GM23338 (cell line): ENCODE measurements at regions not wholly inside any gene's neighbourhood (a gene's known extent, or its start where the extent isn't known, plus 50 kb on each side); places are given as distances from the start of the nearest gene placed in this dataset.

ENCODE experiments used
- ATAC-seq: fragments of 200-7000 bp; cut with Tn5 transposase; 3 replicates; pipeline ENCODE4 v1.9.1; 2020
- DNase-seq: peaks from one replicate; pipeline ENCODE4 v3.0.0-alpha.2; 2015; ENCODE audit warnings: low spot score
- H2AFZ ChIP-seq: fragments of 200-600 bp; sonication (generic); 2 replicates; pipeline ENCODE4 v1.8.0; 2016; ENCODE audit warnings: antibody characterized with exemption, mild to moderate bottlenecking, moderate library complexity
- H3F3A ChIP-seq: fragments of 200-600 bp; sonication (generic); replicated peaks from 2 replicates; pipeline ENCODE4 v1.8.0; 2017; ENCODE audit warnings: antibody characterized with exemption, mixed run types, low read depth
- H3K27ac ChIP-seq: fragments of 200-600 bp; sonication (generic); 2 replicates; pipeline ENCODE4 v1.6.1; 2016; ENCODE audit warnings: low read depth
- H3K27me3 ChIP-seq: fragments of 200-600 bp; sonication (generic); 2 replicates; pipeline ENCODE4 v1.8.0; 2016; ENCODE audit warnings: mild to moderate bottlenecking, mixed run types, moderate library complexity; ENCODE audit not compliant: insufficient read depth
- H3K36me3 ChIP-seq: fragments of 200-600 bp; sonication (generic); 2 replicates; pipeline ENCODE4 v1.8.0; 2016; ENCODE audit warnings: mild to moderate bottlenecking; ENCODE audit not compliant: insufficient read depth
- H3K4me1 ChIP-seq: fragments of 200-600 bp; sonication (generic); 2 replicates; pipeline ENCODE4 v1.8.0; 2016; ENCODE audit warnings: mild to moderate bottlenecking, moderate library complexity; ENCODE audit not compliant: insufficient read depth
- H3K4me2 ChIP-seq: fragments of 200-600 bp; sonication (generic); 2 replicates; pipeline ENCODE4 v1.7.1; 2017; ENCODE audit warnings: mixed run types
- H3K4me3 ChIP-seq: fragments of 200-600 bp; sonication (generic); 2 replicates; pipeline ENCODE4 v1.6.1; 2016; ENCODE audit warnings: mixed run types
- H3K79me2 ChIP-seq: fragments of 200-600 bp; sonication (generic); replicated peaks from 2 replicates; pipeline ENCODE4 v1.8.0; 2017; ENCODE audit warnings: mild to moderate bottlenecking; ENCODE audit not compliant: insufficient read depth
- H3K9me2 ChIP-seq: fragments of 200-600 bp; sonication (generic); 2 replicates; pipeline ENCODE4 v1.8.0; 2017; ENCODE audit not compliant: insufficient read depth
- H4K20me1 ChIP-seq: fragments of 200-600 bp; sonication (generic); replicated peaks from 2 replicates; pipeline ENCODE4 v1.8.0; 2017; ENCODE audit warnings: mild to moderate bottlenecking; ENCODE audit not compliant: insufficient read depth
- H3K27ac Mint-ChIP-seq: 2 replicates; pipeline ENCODE4 v1.8.0; 2020; ENCODE audit warnings: inconsistent platforms, mild to moderate bottlenecking, moderate library complexity, mixed read lengths
- H3K27me3 Mint-ChIP-seq: 3 replicates; pipeline ENCODE4 v1.8.0; 2022; ENCODE audit warnings: low read depth, mild to moderate bottlenecking, moderate library complexity, mixed read lengths, inconsistent platforms; ENCODE audit not compliant: insufficient read depth, poor library complexity
- H3K36me3 Mint-ChIP-seq: 3 replicates; pipeline ENCODE4 v1.8.0; 2021; ENCODE audit warnings: low read depth, mild to moderate bottlenecking, inconsistent platforms, moderate library complexity, mixed read lengths
- H3K4me1 Mint-ChIP-seq: 3 replicates; pipeline ENCODE4 v1.8.0; 2020; ENCODE audit warnings: mild to moderate bottlenecking, inconsistent platforms, mixed read lengths
- H3K4me3 Mint-ChIP-seq: 3 replicates; pipeline ENCODE4 v1.8.0; 2021; ENCODE audit warnings: moderate library complexity, mild to moderate bottlenecking, inconsistent platforms, mixed read lengths
- H3K9me3 Mint-ChIP-seq: 3 replicates; pipeline ENCODE4 v1.8.0; 2020; ENCODE audit warnings: moderate library complexity, mild to moderate bottlenecking, inconsistent platforms, mixed read lengths
- CREB1 ChIP-seq: fragments of 250-450 bp; sonication (Bioruptor Pico); IDR thresholded peaks from 2 replicates; pipeline ENCODE4 v1.5.0; 2020; ENCODE audit warnings: low read depth, mild to moderate bottlenecking, moderate library complexity
- CTCF ChIP-seq, 2 experiments: fragments of 200-600 bp in 1 of 2; sonication (generic) in 1 of 2; conservative IDR thresholded peaks; 2 replicates each; pipeline versions ENCODE4 v1.5.1 to v1.6.1; 2016 to 2017; ENCODE audit warnings: antibody characterized with exemption in 2 of 2, low read depth in 2 of 2, mild to moderate bottlenecking in 2 of 2, moderate library complexity in 1 of 2
- ETS1 ChIP-seq: IDR thresholded peaks from 2 replicates; pipeline ENCODE4 v1.6.1; 2016; ENCODE audit warnings: antibody characterized with exemption
- EZH2 ChIP-seq: fragments of 200-600 bp; sonication (generic); IDR thresholded peaks from one replicate; pipeline ENCODE4 v1.8.0; 2017; ENCODE audit warnings: antibody characterized with exemption, mild to moderate bottlenecking, low read depth; ENCODE audit not compliant: unreplicated experiment
- JUNB ChIP-seq: IDR thresholded peaks from one replicate; pipeline ENCODE4 v1.6.1; 2016; ENCODE audit warnings: antibody characterized with exemption; ENCODE audit not compliant: unreplicated experiment
- NANOG ChIP-seq: IDR thresholded peaks from 2 replicates; pipeline ENCODE4 v1.6.1; 2016; ENCODE audit warnings: antibody characterized with exemption, borderline replicate concordance
- POLR2AphosphoS5 ChIP-seq: IDR thresholded peaks from 2 replicates; pipeline ENCODE4 v1.6.1; 2016; ENCODE audit warnings: antibody characterized with exemption, low read depth
- REST ChIP-seq: IDR thresholded peaks from one replicate; pipeline ENCODE4 v1.6.1; 2018; ENCODE audit warnings: antibody characterized with exemption; ENCODE audit not compliant: unreplicated experiment
- STAT1 ChIP-seq: IDR thresholded peaks from one replicate; pipeline ENCODE4 v1.6.1; 2016; ENCODE audit warnings: antibody characterized with exemption; ENCODE audit not compliant: unreplicated experiment
- ZNF114 ChIP-seq: fragments of 250-450 bp; sonication (Bioruptor Pico); IDR thresholded peaks from 2 replicates; pipeline ENCODE4 v1.5.0; 2020; ENCODE audit warnings: mild to moderate bottlenecking, moderate library complexity
- ZNF331 ChIP-seq: fragments of 250-450 bp; sonication (Bioruptor Pico); IDR thresholded peaks from 2 replicates; pipeline ENCODE4 v1.5.0; 2020; ENCODE audit warnings: low read depth, mild to moderate bottlenecking, moderate library complexity
- ZNF462 ChIP-seq: fragments of 250-450 bp; sonication (Bioruptor Pico); IDR thresholded peaks from 2 replicates; pipeline ENCODE4 v1.5.0; 2020; ENCODE audit warnings: mild to moderate bottlenecking, moderate library complexity

- DNase-seq: no peak
Measured at GRCh38 chr11:88427719-88428118, 90.2 kb upstream of the CTSC start.

More at GRCh38 chr11:88427719-88428118, 90.2 kb upstream of the CTSC start:
- Histone ChIP-seq H2AFZ (no peak overlapping the region), H3K36me3 (no peaks in the 10 kb centered on the region), H4K20me1 (no peaks in the 10 kb centered on the region), H3K4me3 (no peak overlapping the region), H3K79me2 (no peaks in the 10 kb centered on the region), H3K27me3 (no peaks in the 10 kb centered on the region), H3K9me2 (peaks cover 7% of the 10 kb centered on the region), H3F3A (no peaks in the 10 kb centered on the region), H3K4me2 (no peak overlapping the region), H3K4me1 (peaks cover 20% of the 10 kb centered on the region), H3K27ac (no peak overlapping the region)
- H3K27ac Mint-ChIP-seq: no peak overlapping the region; the same call in 1 of the 2 replicates
- no peaks in the 10 kb centered on the region for H3K27me3 Mint-ChIP-seq
- H3K4me3 Mint-ChIP-seq: no peak overlapping the region
- TF ChIP-seq CREB1 (CRISPR knock-in tag): no peak
- no peak for TF ChIP-seq STAT1
- TF ChIP-seq ZNF331: no peak
- no peak for TF ChIP-seq JUNB
- TF ChIP-seq ETS1: no peak
- no peak for TF ChIP-seq ZNF462
- TF ChIP-seq NANOG: no peak
- no peak for TF ChIP-seq EZH2
- TF ChIP-seq POLR2AphosphoS5: no peak
- no peak for TF ChIP-seq CTCF (conservative IDR thresholded peaks at IDR 0.05; ENCODE audit: low read depth in 2 of 2)
- TF ChIP-seq REST: no peak
- no peak for TF ChIP-seq ZNF114 (CRISPR knock-in tag)
- H3K36me3 Mint-ChIP-seq: no peaks in the 10 kb centered on the region
- H3K9me3 Mint-ChIP-seq: no peaks in the 10 kb centered on the region
- ATAC-seq: no peak
- peaks cover 38% of the 10 kb centered on the region for H3K4me1 Mint-ChIP-seq
